GM12865 (cell line): ENCODE measurements at regions not wholly inside any gene's neighbourhood (a gene's known extent, or its start where the extent isn't known, plus 50 kb on each side); places are given as distances from the start of the nearest gene placed in this dataset.

Experiments
- DNase-seq: peaks from one replicate; pipeline ENCODE4 v3.0.0; 2010; ENCODE audit warnings: low read depth
- H3K4me3 ChIP-seq: 2 replicates; pipeline ENCODE4 v1.5.1; 2011; ENCODE audit warnings: mild to moderate bottlenecking, low read depth, low read length, control low read depth
- CTCF ChIP-seq: IDR thresholded peaks from 2 replicates; pipeline ENCODE4 v1.5.1; 2011; ENCODE audit warnings: low read length, control low read depth, low read depth, inconsistent platforms; ENCODE audit not compliant: insufficient read depth; ENCODE audit errors: missing control alignments

- no peak overlapping the region for H3K4me3 ChIP-seq
- no peak for TF ChIP-seq CTCF
- DNase-seq, result no peak
Observed at GRCh38 chr2:120662046-120662445, 73.6 kb upstream of the GLI2 start.

- no peak for DNase-seq
- H3K4me3 ChIP-seq, result no peak overlapping the region
- TF ChIP-seq CTCF, result no peak
Observed at GRCh38 chr2:120662746-120663145, 72.9 kb upstream of the GLI2 start.

GRCh38 chr2:120666433-120666832, 69.2 kb upstream of the GLI2 start:
- TF ChIP-seq CTCF, result no peak
- no peak overlapping the region for H3K4me3 ChIP-seq
- DNase-seq, result no peak

GRCh38 chr2:120667981-120668380, 67.7 kb upstream of the GLI2 start:
- TF ChIP-seq CTCF, result no peak
- H3K4me3 ChIP-seq, result no peak overlapping the region
- DNase-seq, result no peak

GRCh38 chr2:120669121-120669952, 66.3 kb upstream of the GLI2 start:
- DNase-seq, result no peak

GRCh38 chr2:120669971-120670370, 65.7 kb upstream of the GLI2 start:
- no peak overlapping the region for H3K4me3 ChIP-seq
- no peak for TF ChIP-seq CTCF
- DNase-seq, result no peak

More at GRCh38 chr2:120669121-120669952, 66.3 kb upstream of the GLI2 start:
- peak; percentile 7 for TF ChIP-seq CTCF
- H3K4me3 ChIP-seq, result no peak overlapping the region

- DNase-seq, result no peak
- no peak for TF ChIP-seq CTCF
- no peak overlapping the region for H3K4me3 ChIP-seq
Observed at GRCh38 chr2:120670371-120670770, 65.3 kb upstream of the GLI2 start.
